OCI-LY1 (cell line): ENCODE measurements at regions not wholly inside any gene's neighbourhood (a gene's known extent, or its start where the extent isn't known, plus 50 kb on each side); places are given as distances from the start of the nearest gene placed in this dataset.

Experiments
- H2AFZ ChIP-seq: fragments of 200-600 bp; sonication (generic), shearing (Covaris generic); 2 replicates; pipeline ENCODE4 v1.6.0; 2014; ENCODE audit warnings: antibody characterized with exemption, mild to moderate bottlenecking, low read length
- H3F3A ChIP-seq: fragments of 200-600 bp; sonication (generic), shearing (Covaris generic); 2 replicates; pipeline ENCODE4 v1.6.0; 2014; ENCODE audit warnings: mild to moderate bottlenecking, antibody characterized with exemption, low read length, moderate library complexity; ENCODE audit not compliant: insufficient read depth
- H3K27ac ChIP-seq: fragments of 200-600 bp; sonication (generic); 2 replicates; pipeline ENCODE4 v1.5.1; 2014; ENCODE audit warnings: low read length, mixed run types, mild to moderate bottlenecking, low read depth; ENCODE audit not compliant: poor library complexity, severe bottlenecking
- H3K27me3 ChIP-seq: fragments of 200-600 bp; sonication (generic); 2 replicates; pipeline ENCODE4 v1.6.0; 2014; ENCODE audit warnings: antibody characterized with exemption, mild to moderate bottlenecking, low read length, moderate library complexity; ENCODE audit not compliant: insufficient read depth
- H3K36me3 ChIP-seq: fragments of 200-600 bp; sonication (generic); 2 replicates; pipeline ENCODE4 v1.6.1; 2014; ENCODE audit warnings: mild to moderate bottlenecking, antibody characterized with exemption, low read length, moderate library complexity, mixed read lengths; ENCODE audit not compliant: insufficient read depth
- H3K4me1 ChIP-seq: fragments of 200-600 bp; sonication (generic); 2 replicates; pipeline ENCODE4 v1.5.1; 2014; ENCODE audit warnings: mild to moderate bottlenecking, low read length, moderate library complexity; ENCODE audit not compliant: insufficient read depth, severe bottlenecking
- H3K4me2 ChIP-seq: fragments of 200-600 bp; sonication (generic), shearing (Covaris generic); 2 replicates; pipeline ENCODE4 v1.6.1; 2014; ENCODE audit warnings: low read length
- H3K4me3 ChIP-seq: fragments of 200-600 bp; sonication (generic); 2 replicates; pipeline ENCODE4 v1.5.1; 2014; ENCODE audit warnings: low read length, low read depth, mild to moderate bottlenecking, mixed read lengths; ENCODE audit not compliant: poor library complexity, severe bottlenecking
- H3K79me2 ChIP-seq: fragments of 200-600 bp; shearing (Covaris generic); 2 replicates; pipeline ENCODE4 v1.6.1; 2016; ENCODE audit warnings: mixed run types, low read length, mixed read lengths; ENCODE audit not compliant: insufficient read depth
- H3K9ac ChIP-seq: fragments of 200-600 bp; sonication (generic), shearing (Covaris generic); 2 replicates; pipeline ENCODE4 v1.6.1; 2014; ENCODE audit warnings: mild to moderate bottlenecking, low read length, mixed read lengths
- H3K9me2 ChIP-seq: fragments of 200-600 bp; sonication (generic), shearing (Covaris generic); 2 replicates; pipeline ENCODE4 v1.6.1; 2014; ENCODE audit warnings: low read depth, mild to moderate bottlenecking, low read length, mixed read lengths
- H3K9me3 ChIP-seq: fragments of 200-600 bp; shearing (Covaris generic); 2 replicates; pipeline ENCODE4 v1.6.1; 2014; ENCODE audit warnings: low read length, mixed read lengths
- H4K20me1 ChIP-seq: fragments of 200-600 bp; sonication (generic), shearing (Covaris generic); 2 replicates; pipeline ENCODE4 v1.6.0; 2016; ENCODE audit warnings: mild to moderate bottlenecking, low read length; ENCODE audit not compliant: insufficient read depth
- CTCF ChIP-seq: fragments of 200-600 bp; sonication (generic), shearing (Covaris generic); IDR thresholded peaks from 2 replicates; pipeline ENCODE4 v1.5.1; 2017; ENCODE audit warnings: mild to moderate bottlenecking, antibody characterized with exemption, low read length, moderate library complexity, mixed read lengths
- EZH2 ChIP-seq: fragments of 200-600 bp; sonication (generic), shearing (Covaris generic); IDR thresholded peaks from 2 replicates; pipeline ENCODE4 v1.8.0; 2017; ENCODE audit warnings: borderline replicate concordance, mixed run types, mild to moderate bottlenecking, antibody characterized with exemption, low read length, moderate library complexity, mixed read lengths

- H3K9me2 ChIP-seq: no peaks in the 10 kb centered on the region
- H4K20me1 ChIP-seq: no peaks in the 10 kb centered on the region
- H3K9ac ChIP-seq: no peak overlapping the region
- H3F3A ChIP-seq: no peaks in the 10 kb centered on the region
- no peak overlapping the region for H2AFZ ChIP-seq
- no peak overlapping the region for H3K4me3 ChIP-seq
- H3K9me3 ChIP-seq: no peaks in the 10 kb centered on the region
- no peaks in the 10 kb centered on the region for H3K36me3 ChIP-seq
- TF ChIP-seq EZH2: no peak
- TF ChIP-seq CTCF: no peak
- H3K4me1 ChIP-seq: no peaks in the 10 kb centered on the region
- H3K4me2 ChIP-seq: no peak overlapping the region
- H3K27ac ChIP-seq: no peak overlapping the region
- no peaks in the 10 kb centered on the region for H3K79me2 ChIP-seq
- no peaks in the 10 kb centered on the region for H3K27me3 ChIP-seq
Observed at GRCh38 chr4:23106516-23106915, 413.8 kb downstream of the GBA3 start.

DNA sequence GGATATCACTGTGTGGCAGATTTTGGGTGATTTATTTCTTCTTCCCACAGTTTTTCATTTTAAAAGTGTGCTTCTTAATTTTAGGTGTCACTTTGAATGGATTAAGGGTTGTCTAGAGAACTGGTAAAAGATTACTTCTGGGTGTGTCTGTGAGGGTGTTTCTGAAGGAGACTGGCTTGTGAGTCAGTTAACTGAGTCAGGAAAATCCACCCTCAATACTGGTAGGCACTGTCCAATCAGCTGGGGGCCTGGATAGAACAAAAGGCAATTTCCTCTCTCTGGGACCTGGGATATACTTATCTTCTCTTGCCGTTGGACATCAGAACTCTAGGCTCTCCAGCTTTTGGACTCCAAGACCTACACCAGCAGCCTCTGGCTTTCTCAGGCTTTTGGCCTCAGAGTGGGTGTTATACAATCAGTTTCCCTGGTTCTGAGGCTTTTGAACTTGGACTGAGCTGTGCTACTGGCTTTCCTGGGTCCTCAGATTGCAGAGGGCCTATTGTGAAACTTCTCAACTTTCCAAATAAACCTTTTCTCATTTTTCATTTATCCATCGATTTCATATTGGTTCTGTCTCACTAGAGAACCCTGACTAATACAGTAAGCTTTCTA, 413.1 kb downstream of the GBA3 start:
- Histone ChIP-seq H3K27ac (no peak overlapping the region), H3K4me1 (no peaks in the 10 kb centered on the region), H3K4me3 (no peak overlapping the region), H2AFZ (no peak overlapping the region), H3K4me2 (no peak overlapping the region), H3K9me2 (no peaks in the 10 kb centered on the region), H3K79me2 (no peaks in the 10 kb centered on the region), H3K9ac (no peak overlapping the region), H3K9me3 (no peaks in the 10 kb centered on the region), H4K20me1 (no peaks in the 10 kb centered on the region), H3K36me3 (no peaks in the 10 kb centered on the region), H3K27me3 (no peaks in the 10 kb centered on the region), H3F3A (no peaks in the 10 kb centered on the region)
- no peak for TF ChIP-seq CTCF
- no peak for TF ChIP-seq EZH2

DNA sequence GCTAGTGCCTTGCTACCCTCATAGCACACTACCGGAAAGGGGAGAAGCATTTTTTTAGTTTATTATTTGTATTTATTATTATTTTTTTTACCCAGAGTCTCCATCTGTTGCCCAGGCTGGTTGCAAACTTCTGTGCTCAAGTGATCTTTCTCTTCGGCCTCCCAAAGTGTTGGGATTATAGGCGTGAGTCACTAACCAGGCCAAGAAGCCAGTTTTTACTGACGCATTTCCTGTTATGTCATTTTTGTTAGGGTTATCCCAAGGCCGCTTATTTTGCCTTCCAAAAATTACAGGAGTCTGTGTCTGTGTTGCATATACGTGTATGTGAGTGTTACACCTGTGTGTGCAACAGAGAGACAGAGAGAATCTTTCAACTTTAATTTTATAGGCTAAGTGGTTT, 404.5 kb downstream of the GBA3 start:
- no peaks in the 10 kb centered on the region for H3K79me2 ChIP-seq
- no peak overlapping the region for H3K9ac ChIP-seq
- H3K4me2 ChIP-seq: no peak overlapping the region
- TF ChIP-seq CTCF (no peak), EZH2 (no peak)
- H3K9me3 ChIP-seq: no peaks in the 10 kb centered on the region
- no peaks in the 10 kb centered on the region for H3K27me3 ChIP-seq
- H2AFZ ChIP-seq: no peak overlapping the region
- no peaks in the 10 kb centered on the region for H3F3A ChIP-seq
- H3K4me1 ChIP-seq: no peaks in the 10 kb centered on the region
- H3K36me3 ChIP-seq: no peaks in the 10 kb centered on the region
- no peaks in the 10 kb centered on the region for H4K20me1 ChIP-seq
- no peak overlapping the region for H3K27ac ChIP-seq
- no peak overlapping the region for H3K4me3 ChIP-seq
- H3K9me2 ChIP-seq: no peaks in the 10 kb centered on the region
